Erythroblast (primary cell): ENCODE measurements at regions not wholly inside any gene's neighbourhood (a gene's known extent, or its start where the extent isn't known, plus 50 kb on each side); places are given as distances from the start of the nearest gene placed in this dataset.
A peak's percentile ranks its signal among the peaks of the same experiment; 100 is the strongest.

Source experiments
- DNase-seq, 2 experiments: peaks; one replicate each; lab custom pipeline; 2025; lab: John Stamatoyannopoulos, UW
- GATA1 ChIP-seq: IDR thresholded peaks from 2 replicates; pipeline ENCODE4 v1.6.1; 2011; ENCODE audit warnings: low read depth, mild to moderate bottlenecking, control low read depth, low read length, moderate library complexity
- POLR2A ChIP-seq: IDR thresholded peaks from 2 replicates; pipeline ENCODE4 v1.6.1; 2011; ENCODE audit warnings: mild to moderate bottlenecking, low read length

DNA sequence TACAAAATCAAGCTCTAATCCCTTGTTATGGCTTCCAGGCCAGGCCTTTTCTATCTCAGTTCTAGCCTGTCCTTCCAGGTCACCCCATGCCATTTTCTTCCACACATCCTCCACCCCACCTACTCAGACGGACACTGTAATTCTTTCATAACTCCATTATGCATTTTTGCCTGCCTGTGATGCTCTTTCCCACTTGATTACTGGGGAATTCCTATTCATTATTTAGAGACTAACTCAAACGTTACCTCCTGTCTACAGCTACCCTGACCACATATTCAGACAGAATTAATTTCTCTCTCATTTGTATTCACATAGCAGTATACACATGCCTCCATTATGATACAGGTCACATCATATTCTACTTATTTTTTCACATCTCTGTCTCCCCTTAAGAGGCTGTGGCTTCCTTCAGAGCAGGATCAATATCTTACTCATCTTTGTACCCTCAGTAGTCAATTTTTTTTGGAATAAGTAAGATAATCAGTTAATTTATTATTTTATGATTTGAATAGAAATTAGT, 156.5 kb upstream of the ZC3H12C start:
- no peak for DNase-seq

DNA sequence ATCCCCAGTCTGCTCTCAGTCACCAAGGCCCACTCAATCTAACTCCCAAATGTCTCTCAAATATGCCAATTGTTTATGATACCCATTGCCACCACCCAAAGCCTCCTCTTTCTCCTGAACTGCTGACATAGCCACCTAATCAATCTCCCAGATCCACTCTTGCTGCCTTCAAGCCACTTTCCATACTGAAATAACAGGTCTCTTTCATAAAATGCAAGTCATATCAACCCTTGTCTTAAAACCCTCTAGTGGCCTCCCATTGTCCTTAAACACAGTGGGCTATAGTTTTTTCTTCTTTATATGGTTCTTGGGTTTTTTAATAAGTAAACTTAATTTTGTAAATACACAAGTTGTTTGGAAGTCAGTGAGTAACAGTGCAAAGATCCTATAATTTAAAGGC, 155.2 kb upstream of the ZC3H12C start:
- no peak for DNase-seq
- no peak for TF ChIP-seq POLR2A
- TF ChIP-seq GATA1 = no peak

More for the DNA sequence above, 156.5 kb upstream of the ZC3H12C start:
- no peak for TF ChIP-seq GATA1
- no peak for TF ChIP-seq POLR2A

DNA sequence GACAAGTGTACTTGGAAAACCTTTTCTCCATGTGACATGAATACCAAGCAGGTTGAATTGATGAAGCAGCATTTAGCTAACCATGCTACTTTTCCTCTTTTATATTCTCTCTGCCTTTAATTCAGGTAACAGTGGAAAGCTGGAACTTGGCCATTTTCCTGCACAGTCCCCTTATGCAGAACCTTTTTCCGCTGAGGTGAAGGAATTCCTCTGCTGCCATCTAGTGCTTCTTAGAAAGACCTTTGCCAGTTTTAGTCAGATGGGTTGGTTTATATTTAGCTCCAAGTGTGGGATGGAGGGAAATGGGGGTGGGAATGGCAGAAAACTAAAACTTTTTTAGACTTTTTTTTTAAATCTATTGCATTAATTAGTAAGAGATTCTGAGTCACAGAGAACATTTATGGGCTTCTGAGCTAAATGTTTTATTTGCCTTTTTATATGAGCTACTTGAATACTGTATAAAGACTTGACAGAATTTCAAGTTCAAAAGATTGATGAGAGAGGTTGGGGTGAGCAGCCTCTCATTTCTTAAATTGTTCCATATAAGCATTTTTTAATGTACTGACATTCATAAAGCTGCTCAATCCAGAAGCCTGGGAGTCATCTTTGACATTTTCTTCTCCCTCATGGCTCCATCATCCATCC, 153.9 kb upstream of the ZC3H12C start:
- TF ChIP-seq GATA1 = no peak
- no peak for TF ChIP-seq POLR2A
- DNase-seq = peak; percentile 46 to 54

DNA sequence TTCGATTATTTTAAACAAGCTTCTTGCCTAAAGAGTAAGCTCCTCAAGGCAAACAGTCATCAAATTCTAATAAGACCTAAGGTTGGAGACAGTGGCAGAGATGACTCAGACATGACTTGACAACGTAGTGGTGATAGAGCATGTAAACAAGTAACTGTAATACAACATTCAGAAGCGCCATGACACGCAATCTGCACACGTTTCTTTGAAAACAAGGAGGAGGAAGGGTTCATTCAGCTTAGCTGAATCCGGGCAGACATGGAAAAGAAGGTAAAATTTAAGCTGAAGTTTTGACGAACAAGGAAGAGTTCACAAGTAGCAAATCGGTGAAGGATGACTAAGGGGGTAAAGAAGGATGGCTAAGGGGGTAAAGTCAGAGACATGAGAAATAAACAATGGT, 152.4 kb upstream of the ZC3H12C start:
- peak in 1 of 2 experiments; percentile 48 for DNase-seq
- no peak for TF ChIP-seq GATA1
- no peak for TF ChIP-seq POLR2A

DNA sequence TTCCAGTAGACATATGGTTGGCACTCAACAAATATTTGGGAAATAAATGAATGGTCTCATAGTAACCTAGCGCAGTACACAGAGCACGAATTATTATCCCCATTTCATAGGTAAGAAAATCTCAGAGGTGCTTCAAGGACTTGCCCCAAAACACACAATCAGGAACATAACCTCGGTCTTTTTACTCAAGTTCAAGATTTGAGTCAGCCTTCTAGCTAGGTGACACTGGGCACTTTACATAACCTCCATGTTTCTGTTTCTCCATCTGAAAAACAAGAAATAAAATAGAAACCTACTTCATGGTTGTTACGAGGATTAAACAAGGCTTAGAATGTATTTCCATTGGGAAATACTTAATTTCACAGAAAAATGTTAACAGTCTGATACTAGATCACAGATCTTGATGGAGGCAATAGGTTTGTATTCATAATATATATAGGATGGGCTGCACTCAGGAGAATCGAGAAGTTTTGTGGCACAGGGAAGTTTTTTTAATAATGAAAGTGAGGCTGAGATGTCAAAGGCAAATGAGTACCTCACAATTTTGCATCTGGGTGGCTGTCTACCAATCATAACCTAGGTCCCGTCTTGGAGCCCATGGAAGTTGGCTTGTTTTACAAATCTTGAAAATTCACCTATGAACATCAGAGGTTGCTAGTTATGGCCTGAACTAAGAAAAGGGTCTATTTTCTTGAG, 147.4 kb upstream of the ZC3H12C start:
- TF ChIP-seq GATA1 (no peak), POLR2A (no peak)

DNA sequence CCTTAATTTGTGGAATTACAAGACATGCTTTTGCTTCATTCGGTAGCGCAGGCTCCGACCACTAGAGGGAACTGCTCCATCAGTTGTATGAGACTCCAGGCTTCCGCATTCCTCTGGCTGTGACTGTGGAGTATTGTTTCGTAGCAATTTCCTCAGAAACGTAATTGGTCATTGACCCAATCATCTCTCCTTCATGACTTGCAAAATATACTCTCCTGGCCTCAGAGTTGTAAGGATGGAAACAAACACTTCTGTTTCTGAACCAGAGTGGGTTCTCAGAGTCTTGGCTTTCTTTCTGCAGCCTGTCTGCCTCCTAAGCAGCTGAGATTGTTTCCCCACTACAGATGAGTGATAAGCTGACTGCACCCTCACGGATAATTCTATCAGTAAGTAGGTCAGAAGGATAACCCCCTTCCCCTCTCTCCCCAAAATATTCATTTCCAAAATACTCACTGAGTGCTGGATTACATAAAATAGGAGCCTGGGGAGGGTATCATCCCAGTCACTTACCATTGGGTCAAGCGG, 146.8 kb upstream of the ZC3H12C start:
- TF ChIP-seq POLR2A = no peak
- TF ChIP-seq GATA1 = no peak
- peak; percentile 67 to 70 for DNase-seq

More for the DNA sequence above, 147.4 kb upstream of the ZC3H12C start:
- DNase-seq = no peak

DNA sequence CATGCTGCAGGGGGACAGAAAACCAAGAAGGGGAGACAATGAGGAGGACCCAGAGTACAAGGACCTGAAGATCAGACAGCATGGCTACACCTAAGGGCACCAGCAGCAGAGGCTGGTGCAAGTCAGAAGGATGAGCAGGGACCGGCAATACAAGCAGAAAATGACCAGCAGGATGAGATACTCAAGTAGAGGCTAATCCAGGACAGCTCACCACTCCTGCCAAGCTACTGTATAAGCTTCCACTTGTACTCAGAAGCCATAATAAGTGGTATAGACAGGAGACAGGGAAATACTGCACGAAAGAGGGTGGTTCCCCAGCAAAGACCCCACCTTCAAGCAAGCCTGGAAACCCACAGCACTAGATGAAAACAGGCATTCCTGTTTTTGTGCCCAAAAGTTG, 138.7 kb upstream of the ZC3H12C start:
- TF ChIP-seq POLR2A = no peak
- TF ChIP-seq GATA1 = no peak
- no peak for DNase-seq

DNA sequence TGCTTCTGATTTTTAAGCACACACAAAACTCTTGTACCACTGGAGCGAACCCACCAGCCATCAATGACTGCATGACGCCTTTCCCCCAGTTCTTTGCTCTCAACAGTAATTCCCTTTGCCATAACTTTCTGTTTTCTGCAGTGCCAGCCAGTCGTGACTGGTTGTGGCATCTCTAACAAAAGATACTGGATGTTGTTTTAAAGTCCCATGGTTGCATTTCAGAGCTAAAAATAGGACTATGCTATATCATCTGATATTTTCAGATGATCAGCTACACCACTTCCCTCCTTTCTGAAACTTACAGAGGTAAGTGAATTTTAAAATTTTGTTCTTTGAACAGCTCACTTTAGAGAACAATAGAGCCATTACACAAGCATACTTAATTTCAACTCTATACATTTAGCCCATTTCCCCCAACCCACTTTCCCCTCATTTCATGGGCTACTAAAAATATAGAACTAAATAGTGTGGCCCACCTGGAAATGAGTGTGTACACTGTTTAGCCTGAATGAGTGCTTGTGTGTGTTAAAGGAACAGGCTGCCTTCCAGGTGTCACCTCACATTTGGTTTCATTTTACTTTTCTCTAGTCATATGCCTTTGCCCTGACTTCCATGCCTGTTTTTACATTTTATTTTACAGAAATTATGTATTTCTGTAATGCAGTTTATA, 136.9 kb upstream of the ZC3H12C start:
- no peak for TF ChIP-seq GATA1
- no peak for TF ChIP-seq POLR2A
- DNase-seq = no peak

DNA sequence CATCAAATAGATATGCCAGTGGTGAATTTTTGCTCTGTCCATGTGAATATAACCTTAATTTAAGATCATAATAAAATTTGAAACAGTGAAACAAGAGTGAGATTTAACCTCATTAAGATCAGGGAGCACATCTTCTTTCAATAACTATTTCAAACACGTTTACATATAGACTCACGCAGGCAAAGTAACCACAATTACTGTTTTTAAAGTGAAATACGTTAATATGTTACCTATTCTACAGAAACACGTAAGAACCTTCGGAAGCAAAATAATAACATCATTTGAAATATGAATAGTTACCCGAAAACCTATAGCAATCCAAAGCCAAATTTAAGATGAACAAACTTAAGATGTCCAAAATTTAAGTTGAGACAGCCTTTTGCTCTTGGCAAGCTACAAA, 136.2 kb upstream of the ZC3H12C start:
- DNase-seq = no peak
- TF ChIP-seq POLR2A (no peak), GATA1 (no peak)

DNA sequence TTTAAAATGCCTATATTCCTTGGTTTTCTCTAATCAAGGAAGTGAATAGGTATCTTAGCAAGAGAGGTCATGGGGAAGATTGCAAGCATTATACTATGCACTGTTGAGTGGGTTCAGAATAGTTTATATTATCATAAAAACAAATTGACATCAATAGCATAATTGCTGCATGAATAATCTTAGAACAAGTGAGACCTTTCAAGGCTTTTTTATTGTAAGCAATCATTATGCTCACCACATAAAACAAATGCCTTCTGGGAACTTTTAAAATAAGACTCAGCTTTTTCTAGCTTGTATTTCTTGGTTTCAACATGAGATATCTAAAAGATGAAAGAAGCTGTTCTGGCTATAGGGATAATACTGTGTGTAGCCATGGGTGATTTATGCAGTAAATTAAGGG, 135.6 kb upstream of the ZC3H12C start:
- no peak for DNase-seq
- TF ChIP-seq POLR2A (no peak), GATA1 (no peak)

DNA sequence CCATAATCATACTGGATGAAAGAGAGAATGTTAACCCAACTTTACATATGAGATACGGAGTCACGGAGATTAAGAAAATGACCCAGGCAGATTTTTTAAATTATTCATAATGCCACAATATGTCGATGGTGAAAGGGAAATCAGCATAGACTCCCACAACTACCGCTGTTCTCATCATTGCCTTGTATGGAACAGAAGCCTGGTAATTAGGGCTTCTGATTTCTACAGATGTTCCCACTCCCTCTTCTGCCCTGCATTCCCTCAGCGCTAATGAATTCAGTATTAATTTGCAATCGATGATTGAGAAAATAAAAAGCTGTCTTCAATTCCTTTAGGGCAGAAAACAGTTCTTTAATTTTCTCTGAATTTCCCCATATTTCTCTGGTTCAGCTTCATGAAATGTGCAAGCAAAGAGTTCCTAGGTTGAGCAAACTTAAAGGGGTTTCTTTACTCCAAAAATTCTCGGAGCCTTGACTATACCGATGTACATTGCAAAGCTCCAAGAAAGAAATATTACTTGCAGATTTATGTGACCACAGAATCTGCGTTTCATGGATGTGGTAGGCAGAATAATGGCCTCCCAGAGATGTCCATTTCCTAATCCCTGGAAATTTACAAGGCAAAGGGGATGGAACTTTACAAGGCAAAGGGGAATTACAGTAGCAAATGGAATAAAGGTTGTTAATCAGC, 134.9 kb upstream of the ZC3H12C start:
- DNase-seq = no peak

DNA sequence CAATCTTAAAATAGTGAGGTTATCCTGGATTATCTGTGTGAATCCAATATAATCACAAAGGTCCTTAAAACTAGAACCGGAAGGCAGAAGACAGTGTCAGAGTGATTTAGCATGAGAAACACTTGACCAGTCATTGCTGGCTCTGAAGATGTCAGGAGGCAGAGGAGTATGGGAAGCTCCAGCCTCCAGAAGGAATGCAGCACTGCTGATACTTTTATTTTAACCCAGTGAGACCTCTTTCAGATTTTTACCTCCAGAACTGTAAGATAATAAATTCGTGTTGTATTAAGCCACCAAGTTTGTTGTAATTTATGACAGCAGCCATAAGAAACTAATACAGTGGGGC, 134.4 kb upstream of the ZC3H12C start:
- no peak for DNase-seq
- TF ChIP-seq GATA1 = no peak
- TF ChIP-seq POLR2A = no peak

More for the DNA sequence above, 134.9 kb upstream of the ZC3H12C start:
- TF ChIP-seq GATA1 (no peak), POLR2A (no peak)

DNA sequence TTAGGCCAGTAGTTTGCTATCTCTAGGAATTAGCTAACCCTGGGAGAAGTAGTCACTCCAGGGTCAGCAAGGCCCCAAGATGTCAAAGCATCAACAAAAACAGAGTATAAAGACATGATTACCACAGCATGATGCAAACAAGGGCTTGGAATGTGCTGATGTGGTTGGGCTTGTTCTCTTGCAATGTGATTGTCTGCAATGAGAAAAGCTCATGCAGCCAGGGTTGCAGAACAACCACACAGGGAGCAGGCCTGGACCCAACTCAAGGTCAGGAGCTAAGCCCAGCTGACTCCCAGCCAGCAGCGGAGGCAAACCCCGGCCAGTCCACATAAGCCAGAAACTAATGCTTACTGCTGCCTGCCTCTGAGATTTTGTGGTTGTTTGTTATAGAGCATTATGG, 132.4 kb upstream of the ZC3H12C start:
- TF ChIP-seq POLR2A (no peak), GATA1 (no peak)
- DNase-seq = no peak
